HCT116 (cell line): ENCODE measurements at regions not wholly inside any gene's neighbourhood (a gene's known extent, or its start where the extent isn't known, plus 50 kb on each side); places are given as distances from the start of the nearest gene placed in this dataset.

Source experiments
- ATAC-seq: fragments of 200-7000 bp; cut with Tn5 transposase; 2 replicates; pipeline ENCODE4 v1.9.1; 2020; ENCODE audit warnings: mild to moderate bottlenecking, moderate library complexity
- BruUV-seq: library from RNA; stranded (reverse); fragments of 400-500 nt; replicated peaks from 2 replicates; lab custom pipeline; 2021; lab: Mats Ljungman, UMichigan
- CTCF ChIA-PET: fragments of 300-600 bp; sonication (Branson Sonifier 250); formaldehyde crosslinking; loops from one replicate; lab custom pipeline; 2021; ENCODE audit warnings: antibody characterized with exemption; lab: Charles Lee
- POLR2A ChIA-PET: fragments of 300-600, 350-600 bp; sonication (Branson Sonifier 250); formaldehyde crosslinking; loops from one replicate; lab custom pipeline; 2021; ENCODE audit warnings: antibody characterized with exemption; lab: Charles Lee
- RAD21 ChIA-PET, 2 experiments: fragments of 300-600 bp; sonication (Branson Sonifier 250); formaldehyde crosslinking; loops; one replicate each; lab custom pipeline; 2023; ENCODE audit warnings: low total read pairs in 2 of 2; ENCODE audit not compliant: uncharacterized antibody in 2 of 2, unreplicated experiment in 2 of 2, low non-redundant PET in 1 of 2; lab: Charles Lee
- DNase-seq: peaks from one replicate; pipeline ENCODE4 v3.0.0-alpha.2; 2010; ENCODE audit warnings: low read depth, low spot score
- H2AFZ ChIP-seq: fragments of 200-600 bp; shearing (Covaris generic), sonication (generic); 2 replicates; pipeline ENCODE4 v1.6.1; 2017; ENCODE audit warnings: low read depth, mixed run types, mixed read lengths, antibody characterized with exemption, low read length; ENCODE audit not compliant: poor library complexity, severe bottlenecking
- H3K27ac ChIP-seq: 2 replicates; pipeline ENCODE4 v1.5.1; 2012; ENCODE audit warnings: low read depth, low read length
- H3K27me3 ChIP-seq: fragments of 200-600 bp; sonication (generic); 2 replicates; pipeline ENCODE4 v1.6.1; 2016; ENCODE audit warnings: mixed run types, low read length, mixed read lengths; ENCODE audit not compliant: insufficient read depth
- H3K36me3 ChIP-seq, 2 experiments: fragments of 200-500 bp in 1 of 2; fragments of 200-600 bp in 1 of 2; sonication (Bioruptor generic) in 1 of 2; sonication (generic) in 1 of 2; 2 replicates each; pipeline versions ENCODE4 v1.5.1 to v1.6.1; 2014 to 2016; ENCODE audit warnings: low read length in 2 of 2, inconsistent platforms in 1 of 2, mixed read lengths in 1 of 2, mixed run types in 1 of 2; ENCODE audit not compliant: insufficient read depth in 2 of 2, control insufficient read depth in 1 of 2
- H3K4me1 ChIP-seq, 2 experiments: fragments of 200-600 bp in 1 of 2; sonication (generic) in 1 of 2; 2 replicates each; pipeline versions ENCODE4 v1.5.1 to v1.6.1; 2012 to 2017; ENCODE audit warnings: low read length in 2 of 2, inconsistent platforms in 1 of 2, mild to moderate bottlenecking in 1 of 2, mixed read lengths in 1 of 2, mixed run types in 1 of 2, moderate library complexity in 1 of 2; ENCODE audit not compliant: insufficient read depth in 2 of 2, control insufficient read depth in 1 of 2
- H3K4me2 ChIP-seq: fragments of 200-600 bp; sonication (generic); 2 replicates; pipeline ENCODE4 v1.6.1; 2017; ENCODE audit warnings: mixed run types, low read length, mixed read lengths
- H3K4me3 ChIP-seq, 2 experiments: fragments of 200-600 bp in 1 of 2; sonication (generic) in 1 of 2; replicated peaks in 1 of 2; 2 replicates each; pipeline ENCODE4 v1.5.1; 2011 to 2016; ENCODE audit warnings: low read length in 2 of 2, control low read depth in 1 of 2, low read depth in 1 of 2, mild to moderate bottlenecking in 1 of 2, mixed read lengths in 1 of 2, mixed run types in 1 of 2
- H3K79me2 ChIP-seq: fragments of 200-600 bp; sonication (generic); 2 replicates; pipeline ENCODE4 v1.6.1; 2017; ENCODE audit warnings: mild to moderate bottlenecking, mixed run types, low read length, moderate library complexity, mixed read lengths; ENCODE audit not compliant: insufficient read depth
- H3K9ac ChIP-seq: fragments of 200-600 bp; sonication (generic); 2 replicates; pipeline ENCODE4 v1.6.1; 2016; ENCODE audit warnings: low read length, mixed read lengths
- H3K9me2 ChIP-seq: fragments of 200-600 bp; sonication (generic), shearing (Covaris generic); 2 replicates; pipeline ENCODE4 v1.6.1; 2017; ENCODE audit warnings: mixed run types, mild to moderate bottlenecking, moderate library complexity; ENCODE audit not compliant: insufficient read depth
- H3K9me3 ChIP-seq, 2 experiments: fragments of 200-500 bp in 1 of 2; fragments of 200-600 bp in 1 of 2; sonication (Bioruptor generic) in 1 of 2; sonication (generic) in 1 of 2; 2 replicates each; pipeline ENCODE4 v1.6.1; 2014 to 2017; ENCODE audit warnings: low read length in 2 of 2, mixed read lengths in 2 of 2, inconsistent platforms in 1 of 2, low read depth in 1 of 2, mild to moderate bottlenecking in 1 of 2, mixed run types in 1 of 2, moderate library complexity in 1 of 2; ENCODE audit not compliant: control insufficient read depth in 1 of 2, insufficient read depth in 1 of 2
- H4K20me1 ChIP-seq: fragments of 200-600 bp; sonication (generic), shearing (Covaris generic); 2 replicates; pipeline ENCODE4 v1.6.1; 2017; ENCODE audit warnings: mixed run types, mild to moderate bottlenecking, moderate library complexity; ENCODE audit not compliant: insufficient read depth
- ATF3 ChIP-seq: IDR thresholded peaks from 2 replicates; pipeline ENCODE4 v1.6.1; 2012
- CBX3 ChIP-seq: IDR thresholded peaks from 2 replicates; pipeline ENCODE4 v1.6.1; 2012; ENCODE audit warnings: low read depth
- CEBPB ChIP-seq: IDR thresholded peaks from 2 replicates; pipeline ENCODE4 v1.6.1; 2012; ENCODE audit warnings: low read depth
- EGR1 ChIP-seq: IDR thresholded peaks from 2 replicates; pipeline ENCODE4 v1.6.1; 2012; ENCODE audit warnings: low read depth
- ELF1 ChIP-seq: IDR thresholded peaks from 2 replicates; pipeline ENCODE4 v1.6.1; 2012; ENCODE audit warnings: low read depth, borderline replicate concordance
- EZH2 ChIP-seq: fragments of 200-600 bp; sonication (generic); IDR thresholded peaks from 2 replicates; pipeline ENCODE4 v1.6.1; 2017; ENCODE audit warnings: antibody characterized with exemption, mixed run types
- EZH2phosphoT487 ChIP-seq: fragments of 200-600 bp; IDR thresholded peaks from 2 replicates; pipeline ENCODE4 v1.6.1; 2018; ENCODE audit warnings: antibody characterized with exemption, borderline replicate concordance
- JUND ChIP-seq: IDR thresholded peaks from 2 replicates; pipeline ENCODE4 v1.6.1; 2012
- POLR2A ChIP-seq: IDR thresholded peaks from 2 replicates; pipeline ENCODE4 v1.7.0; 2011; ENCODE audit warnings: borderline replicate concordance; ENCODE audit not compliant: insufficient read depth, insufficient read length; ENCODE audit errors: extremely low read depth
- POLR2AphosphoS5 ChIP-seq: IDR thresholded peaks from 2 replicates; pipeline ENCODE4 v1.6.1; 2011; ENCODE audit warnings: mild to moderate bottlenecking, low read depth, low read length, moderate library complexity
- RAD21 ChIP-seq: IDR thresholded peaks from 2 replicates; pipeline ENCODE4 v1.6.1; 2012; ENCODE audit warnings: low read depth, mild to moderate bottlenecking
- SIN3A ChIP-seq: IDR thresholded peaks from 2 replicates; pipeline ENCODE4 v1.6.1; 2012; ENCODE audit warnings: low read depth
- SP1 ChIP-seq: IDR thresholded peaks from 2 replicates; pipeline ENCODE4 v1.6.1; 2012; ENCODE audit warnings: low read depth
- TCF7L2 ChIP-seq: IDR thresholded peaks from 2 replicates; pipeline ENCODE4 v1.7.0; 2011; ENCODE audit warnings: borderline replicate concordance, inconsistent platforms; ENCODE audit not compliant: insufficient read depth, insufficient read length; ENCODE audit errors: extremely low read depth
- YY1 ChIP-seq: IDR thresholded peaks from 2 replicates; pipeline ENCODE4 v1.6.1; 2011; ENCODE audit warnings: low read length, low read depth, moderate library complexity, mild to moderate bottlenecking; ENCODE audit not compliant: insufficient replicate concordance; ENCODE audit errors: extremely low read depth
- ZBTB33 ChIP-seq: IDR thresholded peaks from 2 replicates; pipeline ENCODE4 v1.6.1; 2011; ENCODE audit warnings: mild to moderate bottlenecking, low read length, moderate library complexity; ENCODE audit not compliant: insufficient replicate concordance; ENCODE audit errors: extremely low read depth
- ZFX ChIP-seq: fragments of 450-650 bp; IDR thresholded peaks from 2 replicates; pipeline ENCODE4 v1.6.1; 2017
- intact Hi-C: fragments of 100-400 bp; cut with micrococcal nuclease; formaldehyde crosslinking; loops from 2 replicates; pipeline ENCODE4 v1.10.0; 2022
- TF ChIP-seq, protein P1 (sequence below): IDR thresholded peaks from 2 replicates; pipeline ENCODE4 v1.6.1; 2012; ENCODE audit warnings: low read depth

- POLR2A ChIA-PET, result no interaction called here
- Histone ChIP-seq H3K27me3 (no peaks in the 10 kb centered on the region), H3K9me2 (no peaks in the 10 kb centered on the region), H2AFZ (no peak overlapping the region), H4K20me1 (no peaks in the 10 kb centered on the region), H3K4me1 (no peaks in the 10 kb centered on the region), H3K4me2 (no peak overlapping the region), H3K36me3 (no peaks in the 10 kb centered on the region), H3K27ac (no peak overlapping the region), H3K9ac (no peak overlapping the region), H3K79me2 (no peaks in the 10 kb centered on the region), H3K9me3 (no peaks in the 10 kb centered on the region), H3K4me3 (no peak overlapping the region)
- BruUV-seq, result no TSS peak
- DNase-seq (no peak), ATAC-seq (no peak)
- RAD21 ChIA-PET, result no interaction called here
- intact Hi-C loops, result no loop called here
- CTCF ChIA-PET, result no interaction called here
- TF ChIP-seq ZFX (no peak), ZBTB33 (no peak), JUND (no peak), ATF3 (no peak), EZH2phosphoT487 (no peak), RAD21 (no peak), CBX3 (no peak), EGR1 (no peak), EZH2 (no peak), SP1 (no peak), TCF7L2 (no peak), POLR2A (no peak), CEBPB (no peak), ELF1 (no peak), YY1 (no peak), SIN3A (no peak), POLR2AphosphoS5 (no peak)
- TF ChIP-seq, protein P1, sequence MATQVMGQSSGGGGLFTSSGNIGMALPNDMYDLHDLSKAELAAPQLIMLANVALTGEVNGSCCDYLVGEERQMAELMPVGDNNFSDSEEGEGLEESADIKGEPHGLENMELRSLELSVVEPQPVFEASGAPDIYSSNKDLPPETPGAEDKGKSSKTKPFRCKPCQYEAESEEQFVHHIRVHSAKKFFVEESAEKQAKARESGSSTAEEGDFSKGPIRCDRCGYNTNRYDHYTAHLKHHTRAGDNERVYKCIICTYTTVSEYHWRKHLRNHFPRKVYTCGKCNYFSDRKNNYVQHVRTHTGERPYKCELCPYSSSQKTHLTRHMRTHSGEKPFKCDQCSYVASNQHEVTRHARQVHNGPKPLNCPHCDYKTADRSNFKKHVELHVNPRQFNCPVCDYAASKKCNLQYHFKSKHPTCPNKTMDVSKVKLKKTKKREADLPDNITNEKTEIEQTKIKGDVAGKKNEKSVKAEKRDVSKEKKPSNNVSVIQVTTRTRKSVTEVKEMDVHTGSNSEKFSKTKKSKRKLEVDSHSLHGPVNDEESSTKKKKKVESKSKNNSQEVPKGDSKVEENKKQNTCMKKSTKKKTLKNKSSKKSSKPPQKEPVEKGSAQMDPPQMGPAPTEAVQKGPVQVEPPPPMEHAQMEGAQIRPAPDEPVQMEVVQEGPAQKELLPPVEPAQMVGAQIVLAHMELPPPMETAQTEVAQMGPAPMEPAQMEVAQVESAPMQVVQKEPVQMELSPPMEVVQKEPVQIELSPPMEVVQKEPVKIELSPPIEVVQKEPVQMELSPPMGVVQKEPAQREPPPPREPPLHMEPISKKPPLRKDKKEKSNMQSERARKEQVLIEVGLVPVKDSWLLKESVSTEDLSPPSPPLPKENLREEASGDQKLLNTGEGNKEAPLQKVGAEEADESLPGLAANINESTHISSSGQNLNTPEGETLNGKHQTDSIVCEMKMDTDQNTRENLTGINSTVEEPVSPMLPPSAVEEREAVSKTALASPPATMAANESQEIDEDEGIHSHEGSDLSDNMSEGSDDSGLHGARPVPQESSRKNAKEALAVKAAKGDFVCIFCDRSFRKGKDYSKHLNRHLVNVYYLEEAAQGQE, result no peak
- TF ChIP-seq, all 23 proteins: peak for 0
Observed at GRCh38 chr2:39549718-39550464, 112.8 kb upstream of the MAP4K3 start.
